GM12878 (cell line): ENCODE measurements at regions not wholly inside any gene's neighbourhood (a gene's known extent, or its start where the extent isn't known, plus 50 kb on each side); places are given as distances from the start of the nearest gene placed in this dataset.

Experiments
- ATAC-seq: fragments of 200-7000 bp; cut with Tn5 transposase; 3 replicates; pipeline ENCODE4 v1.9.1; 2020; ENCODE audit warnings: mild to moderate bottlenecking, moderate library complexity
- BruUV-seq: library from RNA; stranded (reverse); fragments of 400-500 nt; replicated peaks from 2 replicates; lab custom pipeline; 2021; lab: Mats Ljungman, UMichigan
- CTCF ChIA-PET: fragments of 300-600 bp; sonication (Branson Sonifier 250); formaldehyde crosslinking; extraction: SDS; loops from one replicate; lab custom pipeline; 2021; ENCODE audit warnings: inconsistent platforms; lab: Yijun Ruan, JAX
- POLR2A ChIA-PET: fragments of 350-600 bp; formaldehyde crosslinking; extraction: SDS; loops from one replicate; lab custom pipeline; 2021; ENCODE audit warnings: inconsistent platforms; lab: Charles Lee
- RAD21 ChIA-PET: fragments of 300-600 bp; sonication (Branson Sonifier 250); formaldehyde crosslinking; loops from one replicate; lab custom pipeline; 2023; ENCODE audit warnings: antibody characterized with exemption; ENCODE audit not compliant: unreplicated experiment; lab: Charles Lee
- SMC1A ChIA-PET: fragments of 300-600 bp; sonication (Branson Sonifier 250); formaldehyde crosslinking; loops from one replicate; lab custom pipeline; 2023; ENCODE audit not compliant: unreplicated experiment, uncharacterized antibody; lab: Charles Lee
- DNase-seq: peaks from one replicate; pipeline ENCODE4 v3.0.0-alpha.2; 2011; ENCODE audit warnings: low read depth, low spot score
- FAIRE-seq: peaks from 3 replicates; lab custom pipeline; 2011; peaks lifted over from hg19 to GRCh38; lab: Jason Lieb, UNC
- H2AFZ ChIP-seq: 2 replicates; pipeline ENCODE4 v1.6.0; 2011; ENCODE audit warnings: low read depth, low read length, control low read depth; ENCODE audit not compliant: control insufficient read depth
- H3K27ac ChIP-seq: 2 replicates; pipeline ENCODE4 v1.5.1; 2011; ENCODE audit warnings: control low read depth; ENCODE audit not compliant: control insufficient read depth, insufficient read depth
- H3K27me3 ChIP-seq, 2 experiments: replicated peaks in 1 of 2; 2 replicates each; pipeline versions ENCODE4 v1.6.0 to v1.6.1; 2011; ENCODE audit warnings: low read length in 1 of 2; ENCODE audit not compliant: control insufficient read depth in 2 of 2, insufficient read depth in 2 of 2
- H3K36me3 ChIP-seq, 2 experiments: 2 replicates each; pipeline ENCODE4 v1.5.1; 2011; ENCODE audit warnings: low read length in 1 of 2; ENCODE audit not compliant: control insufficient read depth in 2 of 2, insufficient read depth in 2 of 2
- H3K4me1 ChIP-seq: 2 replicates; pipeline ENCODE4 v1.6.1; 2011; ENCODE audit warnings: mild to moderate bottlenecking, low read length, moderate library complexity, mixed read lengths; ENCODE audit not compliant: control insufficient read depth, insufficient read depth
- H3K4me2 ChIP-seq: 2 replicates; pipeline ENCODE4 v1.6.0; 2011; ENCODE audit warnings: control low read depth; ENCODE audit not compliant: control insufficient read depth, insufficient read depth
- H3K4me3 ChIP-seq: fragments of 200-600 bp; sonication (generic); 2 replicates; pipeline ENCODE4 v1.5.1; 2016
- H3K79me2 ChIP-seq: 2 replicates; pipeline ENCODE4 v1.6.0; 2011; ENCODE audit warnings: low read length; ENCODE audit not compliant: control insufficient read depth, insufficient read depth
- H3K9ac ChIP-seq: 2 replicates; pipeline ENCODE4 v1.8.0; 2011; ENCODE audit warnings: low read length, control low read depth, mixed read lengths; ENCODE audit not compliant: control insufficient read depth, insufficient read depth
- H3K9me3 ChIP-seq: replicated peaks from 3 replicates; pipeline ENCODE4 v1.5.1; 2011; ENCODE audit warnings: mild to moderate bottlenecking, low read length; ENCODE audit not compliant: control insufficient read depth, insufficient read depth
- H4K20me1 ChIP-seq: 2 replicates; pipeline ENCODE4 v1.6.0; 2011; ENCODE audit not compliant: control insufficient read depth, insufficient read depth
- BRCA1 ChIP-seq: IDR thresholded peaks from 2 replicates; pipeline ENCODE4 v1.6.1; 2011; ENCODE audit warnings: low read depth, low read length, improper control_type of control experiment
- EGR1 ChIP-seq, 2 experiments: IDR thresholded peaks; 1 replicate in 1 of 2; 2 replicates in 1 of 2; pipeline ENCODE4 v1.6.1; 2011 to 2012; ENCODE audit warnings: low read depth in 2 of 2, low read length in 2 of 2, borderline replicate concordance in 1 of 2, mild to moderate bottlenecking in 1 of 2, moderate library complexity in 1 of 2
- MEF2B ChIP-seq: fragments of 450-650 bp; IDR thresholded peaks from 2 replicates; pipeline ENCODE4 v1.6.1; 2018; ENCODE audit warnings: mild to moderate bottlenecking, moderate library complexity; ENCODE audit not compliant: partially characterized antibody, poor library complexity, severe bottlenecking
- MTA3 ChIP-seq: IDR thresholded peaks from 2 replicates; pipeline ENCODE4 v1.6.1; 2012; ENCODE audit warnings: low read length, inconsistent platforms, borderline replicate concordance
- NFYB ChIP-seq: IDR thresholded peaks from 2 replicates; pipeline ENCODE4 v1.6.1; 2011; ENCODE audit warnings: low read depth, mild to moderate bottlenecking, low read length, improper control_type of control experiment, moderate library complexity; ENCODE audit not compliant: insufficient read depth
- POU2F2 ChIP-seq: IDR thresholded peaks from 3 replicates; pipeline ENCODE4 v1.6.1; 2011; ENCODE audit warnings: low read depth, mild to moderate bottlenecking, low read length, borderline replicate concordance
- RBBP5 ChIP-seq: fragments of 200-600 bp; sonication (generic); conservative IDR thresholded peaks from 2 replicates; pipeline ENCODE4 v1.6.1; 2016
- SMAD1 ChIP-seq: fragments of 450-650 bp; IDR thresholded peaks from 2 replicates; pipeline ENCODE4 v1.6.1; 2018; ENCODE audit warnings: mild to moderate bottlenecking, low read depth; ENCODE audit not compliant: partially characterized antibody
- SMAD5 ChIP-seq: IDR thresholded peaks from 2 replicates; pipeline ENCODE4 v1.6.1; 2016; ENCODE audit warnings: antibody characterized with exemption, low read depth
- TBL1XR1 ChIP-seq: IDR thresholded peaks from 2 replicates; pipeline ENCODE4 v1.6.1; 2012; ENCODE audit warnings: low read depth, low read length, improper control_type of control experiment
- YBX1 ChIP-seq: fragments of 450-650 bp; IDR thresholded peaks from 2 replicates; pipeline ENCODE4 v1.6.1; 2016; ENCODE audit warnings: antibody characterized with exemption
- ZNF207 ChIP-seq: fragments of 450-650 bp; IDR thresholded peaks from 2 replicates; pipeline ENCODE4 v1.6.1; 2014; ENCODE audit warnings: antibody characterized with exemption, mild to moderate bottlenecking, borderline replicate concordance
- ZNF622 ChIP-seq: fragments of 450-650 bp; IDR thresholded peaks from 2 replicates; pipeline ENCODE4 v1.6.1; 2017; ENCODE audit warnings: mild to moderate bottlenecking, inconsistent platforms
- ZSCAN29 ChIP-seq: fragments of 450-650 bp; IDR thresholded peaks from 2 replicates; pipeline ENCODE4 v1.6.1; 2017; ENCODE audit warnings: mild to moderate bottlenecking, moderate library complexity
- ZZZ3 ChIP-seq: IDR thresholded peaks from 2 replicates; pipeline ENCODE4 v1.6.1; 2011; ENCODE audit warnings: low read depth; ENCODE audit not compliant: control insufficient read depth, insufficient read length
- WGBS: methylation state at CpG from one replicate; pipeline ENCODE4 v1.1.6; 2016; ENCODE audit warnings: low lambda C conversion rate; ENCODE audit not compliant: insufficient replicate concordance, insufficient coverage; ENCODE audit errors: missing lambda C conversion rate; 5-methylcytosine and 5-hydroxymethylcytosine counted together
- in situ Hi-C: fragments of 300-500 bp; cut with MboI; formaldehyde crosslinking; loops from 9 replicates; pipeline ENCODE4 v1.14.3; 2018; ENCODE audit warnings: mixed read lengths
- intact Hi-C: fragments of 100-400 bp; cut with micrococcal nuclease; formaldehyde crosslinking; loops from one replicate; pipeline ENCODE4 v1.14.2; 2022; ENCODE audit not compliant: unreplicated experiment
- TF ChIP-seq, protein P1 (sequence below): IDR thresholded peaks from 2 replicates; pipeline ENCODE4 v1.6.1; 2012; ENCODE audit warnings: low read depth, low read length, improper control_type of control experiment
- TF ChIP-seq, protein P2 (sequence below): IDR thresholded peaks from 2 replicates; pipeline ENCODE4 v1.6.1; 2012; ENCODE audit warnings: low read depth, low read length, improper control_type of control experiment

DNA sequence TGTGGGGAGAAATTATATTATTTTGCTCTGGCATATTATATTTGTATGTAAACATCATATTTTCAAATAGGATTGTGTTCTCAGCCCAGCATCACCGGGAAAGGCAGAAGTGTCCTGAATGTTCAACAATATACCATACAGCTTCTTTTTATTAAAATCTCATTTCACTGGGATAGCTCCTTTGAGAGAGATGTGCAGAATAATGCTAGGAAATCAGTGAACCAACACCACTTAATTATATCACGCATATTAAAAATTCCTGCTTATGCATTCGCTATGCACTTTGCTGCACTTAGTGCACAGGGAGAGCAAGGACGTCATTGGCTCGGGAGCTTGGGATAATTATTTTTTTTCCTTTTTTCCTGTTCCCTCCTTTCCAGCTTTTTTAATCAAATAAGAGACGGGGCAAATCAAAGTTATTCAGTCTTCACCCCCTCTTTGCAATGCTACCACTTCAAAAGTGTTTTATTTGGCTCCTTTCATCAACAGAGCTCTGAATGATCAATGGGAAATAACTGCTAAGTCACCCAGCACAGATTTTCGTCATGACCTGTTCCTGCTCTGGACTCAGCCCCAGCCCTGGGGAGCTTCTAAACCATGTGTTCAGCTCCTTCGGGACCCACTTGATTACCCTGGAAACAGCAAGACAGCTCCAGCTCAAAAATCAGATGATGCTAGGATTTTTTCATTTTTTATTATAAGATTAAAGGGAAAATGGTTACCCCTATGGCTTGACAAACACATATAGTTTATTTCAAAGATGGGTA is 165.5 kb upstream of the DUSP10 start:
- no peak for TF ChIP-seq BRCA1
- TF ChIP-seq YBX1: no peak
- intact Hi-C loops: no loop called here
- Histone ChIP-seq H3K4me2 (no peak overlapping the region), H3K9ac (no peak overlapping the region), H3K27me3 (no peaks in the 10 kb centered on the region), H3K79me2 (no peaks in the 10 kb centered on the region), H3K4me1 (peaks cover 9% of the 10 kb centered on the region), H2AFZ (no peak overlapping the region), H3K27ac (no peak overlapping the region), H3K36me3 (no peaks in the 10 kb centered on the region), H3K4me3 (no peak overlapping the region), H3K9me3 (no peaks in the 10 kb centered on the region; the same call in 2 of the 3 replicates), H4K20me1 (no peaks in the 10 kb centered on the region)
- SMC1A ChIA-PET: interaction anchor here (0.6 to 1.7 kb wide), 8 partner anchors 15 to 132 kb away, joined by 3 to 6 read pairs (median 3); no protein-coding TSS in a partner anchor
- no peak for DNase-seq
- WGBS: 55% methylated on average over 8 of the region's 8 CpGs
- CTCF ChIA-PET: interaction anchor here (0.6 to 0.9 kb wide), 3 partner anchors 18 to 548 kb away, joined by 3 read pairs; no protein-coding TSS in a partner anchor
- BruUV-seq: no TSS peak
- no peak for ATAC-seq
- RAD21 ChIA-PET: interaction anchor here (0.6 to 1.2 kb wide), 3 partner anchors 32 to 169 kb away, joined by 3 to 4 read pairs (median 4); no protein-coding TSS in a partner anchor
- in situ Hi-C loops: no loop called here
- no peak for FAIRE-seq
- POLR2A ChIA-PET: no interaction called here

DNA sequence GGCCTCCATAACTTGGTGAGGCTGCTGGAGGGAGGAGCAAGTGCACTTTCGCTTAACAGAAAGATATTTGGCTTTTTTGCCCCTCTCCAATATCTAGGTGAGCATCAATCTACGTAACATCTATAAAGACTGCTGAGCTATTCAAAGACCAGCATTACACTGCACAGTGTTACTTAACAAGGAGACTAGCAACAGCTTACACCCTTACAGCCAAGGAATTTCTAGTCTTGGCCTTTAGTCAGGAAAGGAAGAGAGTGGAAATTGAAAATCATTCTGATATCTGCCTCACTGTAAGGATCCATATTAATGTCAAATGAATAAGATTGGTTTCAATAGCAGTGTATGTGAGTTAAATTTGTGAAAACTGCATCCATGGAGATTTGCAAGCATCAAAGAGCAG is 163.9 kb upstream of the DUSP10 start:
- POLR2A ChIA-PET: no interaction called here
- intact Hi-C loops (no loop called here), in situ Hi-C loops (no loop called here)
- no peak overlapping the region for H3K9ac ChIP-seq
- H3K9me3 ChIP-seq: no peaks in the 10 kb centered on the region; the same call in 2 of the 3 replicates
- no peaks in the 10 kb centered on the region for H3K36me3 ChIP-seq
- CTCF ChIA-PET: interaction anchor here (0.6 to 1.2 kb wide), 2 partner anchors 10 to 28 kb away, joined by 3 read pairs; no protein-coding TSS in a partner anchor
- no peak overlapping the region for H3K4me2 ChIP-seq
- no peak overlapping the region for H3K4me3 ChIP-seq
- no peak overlapping the region for H2AFZ ChIP-seq
- 84% methylated on average over 2 of the region's 2 CpGs for WGBS
- SMC1A ChIA-PET: interaction anchor here (0.8 to 2.1 kb wide), 5 partner anchors 10 to 32 kb away, joined by 3 to 5 read pairs (median 3); no protein-coding TSS in a partner anchor
- DNase-seq (no peak), ATAC-seq (no peak), FAIRE-seq (no peak)
- H3K4me1 ChIP-seq: no peaks in the 10 kb centered on the region
- RAD21 ChIA-PET: no interaction called here
- no TSS peak for BruUV-seq
- no peaks in the 10 kb centered on the region for H4K20me1 ChIP-seq
- no peaks in the 10 kb centered on the region for H3K79me2 ChIP-seq
- no peak overlapping the region for H3K27ac ChIP-seq
- H3K27me3 ChIP-seq: no peaks in the 10 kb centered on the region
- TF ChIP-seq ZZZ3: no peak
- no peak for TF ChIP-seq MTA3
- TF ChIP-seq SMAD1: no peak
- TF ChIP-seq ZNF622: no peak
- TF ChIP-seq, protein P1, sequence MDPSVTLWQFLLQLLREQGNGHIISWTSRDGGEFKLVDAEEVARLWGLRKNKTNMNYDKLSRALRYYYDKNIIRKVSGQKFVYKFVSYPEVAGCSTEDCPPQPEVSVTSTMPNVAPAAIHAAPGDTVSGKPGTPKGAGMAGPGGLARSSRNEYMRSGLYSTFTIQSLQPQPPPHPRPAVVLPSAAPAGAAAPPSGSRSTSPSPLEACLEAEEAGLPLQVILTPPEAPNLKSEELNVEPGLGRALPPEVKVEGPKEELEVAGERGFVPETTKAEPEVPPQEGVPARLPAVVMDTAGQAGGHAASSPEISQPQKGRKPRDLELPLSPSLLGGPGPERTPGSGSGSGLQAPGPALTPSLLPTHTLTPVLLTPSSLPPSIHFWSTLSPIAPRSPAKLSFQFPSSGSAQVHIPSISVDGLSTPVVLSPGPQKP: no peak
- no peak for TF ChIP-seq NFYB
- TF ChIP-seq TBL1XR1: no peak
- TF ChIP-seq POU2F2: no peak
- no peak for TF ChIP-seq SMAD5
- no peak for TF ChIP-seq ZNF207
- TF ChIP-seq EGR1 (IDR thresholded peaks at IDR 0.05; ENCODE audit: borderline replicate concordance in 1 of 2, low read depth in 2 of 2, low read length in 2 of 2): no peak
- no peak for TF ChIP-seq MEF2B
- no peak for TF ChIP-seq RBBP5
- TF ChIP-seq, protein P2, sequence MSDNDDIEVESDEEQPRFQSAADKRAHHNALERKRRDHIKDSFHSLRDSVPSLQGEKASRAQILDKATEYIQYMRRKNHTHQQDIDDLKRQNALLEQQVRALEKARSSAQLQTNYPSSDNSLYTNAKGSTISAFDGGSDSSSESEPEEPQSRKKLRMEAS: no peak
- TF ChIP-seq ZSCAN29: no peak
